Panc1 (cell line): ENCODE measurements at regions not wholly inside any gene's neighbourhood (a gene's known extent, or its start where the extent isn't known, plus 50 kb on each side); places are given as distances from the start of the nearest gene placed in this dataset.

Experiments used
- ATAC-seq: fragments of 200-7000 bp; cut with Tn5 transposase; 2 replicates; pipeline ENCODE4 v1.9.1; 2020; ENCODE audit warnings: mild to moderate bottlenecking, moderate library complexity
- BruUV-seq: library from RNA; stranded (reverse); fragments of 400-500 nt; replicated peaks from 2 replicates; lab custom pipeline; 2021; lab: Mats Ljungman, UMichigan
- CTCF ChIA-PET: fragments of 300-600 bp; sonication (Branson Sonifier 250); formaldehyde crosslinking; loops from one replicate; lab custom pipeline; 2022; ENCODE audit warnings: antibody characterized with exemption; lab: Charles Lee
- POLR2A ChIA-PET: fragments of 300-600 bp; sonication (Branson Sonifier 250); formaldehyde crosslinking; loops from one replicate; lab custom pipeline; 2022; ENCODE audit warnings: antibody characterized with exemption; lab: Charles Lee
- DNase-seq: peaks from one replicate; pipeline ENCODE4 v3.0.0-alpha.2; 2010; ENCODE audit warnings: low read depth, low spot score
- H3K27ac ChIP-seq: 2 replicates; pipeline ENCODE4 v1.5.1; 2011; ENCODE audit warnings: mild to moderate bottlenecking, low read length, inconsistent platforms
- H3K27me3 ChIP-seq: fragments of 200-500 bp; sonication (Bioruptor generic); 2 replicates; pipeline ENCODE4 v1.6.0; 2014; ENCODE audit warnings: low read length, inconsistent platforms; ENCODE audit not compliant: control insufficient read depth, insufficient read depth
- H3K36me3 ChIP-seq: fragments of 200-500 bp; sonication (Bioruptor generic); 2 replicates; pipeline ENCODE4 v1.5.1; 2014; ENCODE audit warnings: inconsistent platforms, mild to moderate bottlenecking, low read length, moderate library complexity; ENCODE audit not compliant: control insufficient read depth, insufficient read depth
- H3K4me1 ChIP-seq: 2 replicates; pipeline ENCODE4 v1.5.1; 2011; ENCODE audit warnings: inconsistent platforms, mild to moderate bottlenecking, low read length, moderate library complexity; ENCODE audit not compliant: control insufficient read depth, insufficient read depth
- H3K4me3 ChIP-seq, 2 experiments: 2 replicates each; pipeline ENCODE4 v1.5.1; 2011 to 2012; ENCODE audit warnings: low read depth in 2 of 2, low read length in 2 of 2, mild to moderate bottlenecking in 2 of 2, inconsistent platforms in 1 of 2, moderate library complexity in 1 of 2
- H3K9me3 ChIP-seq: fragments of 200-500 bp; sonication (Bioruptor generic); 2 replicates; pipeline ENCODE4 v1.5.1; 2014; ENCODE audit warnings: low read depth, mild to moderate bottlenecking, inconsistent platforms, low read length, moderate library complexity; ENCODE audit not compliant: control insufficient read depth, insufficient read depth
- POLR2AphosphoS5 ChIP-seq: IDR thresholded peaks from 2 replicates; pipeline ENCODE4 v1.6.1; 2012; ENCODE audit warnings: mild to moderate bottlenecking, low read depth, low read length, moderate library complexity
- SIN3A ChIP-seq: IDR thresholded peaks from 2 replicates; pipeline ENCODE4 v1.6.1; 2012; ENCODE audit warnings: low read depth, mild to moderate bottlenecking, low read length, moderate library complexity, borderline replicate concordance; ENCODE audit not compliant: insufficient read depth
- TCF7L2 ChIP-seq: IDR thresholded peaks from 2 replicates; pipeline ENCODE4 v1.6.1; 2011; ENCODE audit warnings: mild to moderate bottlenecking, low read depth, low read length, inconsistent platforms
- in situ Hi-C: cut with HindIII; loops from 2 replicates; pipeline ENCODE4 v1.10.0; 2016; ENCODE audit warnings: low sequenced_read_pairs, low pct_unique_long_range_greater_than_20kb
- intact Hi-C: fragments of 100-400 bp; cut with micrococcal nuclease; formaldehyde crosslinking; loops from one replicate; pipeline ENCODE4 v1.10.0; 2022; ENCODE audit not compliant: unreplicated experiment
- TF ChIP-seq, protein P1 (sequence below): fragments of 450-650 bp; IDR thresholded peaks from 2 replicates; pipeline ENCODE4 v1.5.1; 2017; ENCODE audit warnings: mild to moderate bottlenecking
- TF ChIP-seq, protein P2 (sequence below), 2 experiments: IDR thresholded peaks; 2 replicates each; pipeline ENCODE4 v1.6.1; 2011 to 2012; ENCODE audit warnings: low read depth in 2 of 2, control low read depth in 1 of 2, low read length in 1 of 2, mild to moderate bottlenecking in 1 of 2, moderate library complexity in 1 of 2; ENCODE audit not compliant: insufficient read depth in 1 of 2

GRCh38 chr5:168184103-168184502 is 107.3 kb upstream of the WWC1 start:
- no peaks in the 10 kb centered on the region for H3K36me3 ChIP-seq
- POLR2A ChIA-PET: no interaction called here
- CTCF ChIA-PET: no interaction called here
- H3K27ac ChIP-seq: no peak overlapping the region
- no peak overlapping the region for H3K4me3 ChIP-seq
- intact Hi-C loops (no loop called here), in situ Hi-C loops (no loop called here)
- no peaks in the 10 kb centered on the region for H3K4me1 ChIP-seq
- BruUV-seq: no TSS peak
- no peaks in the 10 kb centered on the region for H3K27me3 ChIP-seq
- DNase-seq (no peak), ATAC-seq (no peak)
- TF ChIP-seq, protein P1, sequence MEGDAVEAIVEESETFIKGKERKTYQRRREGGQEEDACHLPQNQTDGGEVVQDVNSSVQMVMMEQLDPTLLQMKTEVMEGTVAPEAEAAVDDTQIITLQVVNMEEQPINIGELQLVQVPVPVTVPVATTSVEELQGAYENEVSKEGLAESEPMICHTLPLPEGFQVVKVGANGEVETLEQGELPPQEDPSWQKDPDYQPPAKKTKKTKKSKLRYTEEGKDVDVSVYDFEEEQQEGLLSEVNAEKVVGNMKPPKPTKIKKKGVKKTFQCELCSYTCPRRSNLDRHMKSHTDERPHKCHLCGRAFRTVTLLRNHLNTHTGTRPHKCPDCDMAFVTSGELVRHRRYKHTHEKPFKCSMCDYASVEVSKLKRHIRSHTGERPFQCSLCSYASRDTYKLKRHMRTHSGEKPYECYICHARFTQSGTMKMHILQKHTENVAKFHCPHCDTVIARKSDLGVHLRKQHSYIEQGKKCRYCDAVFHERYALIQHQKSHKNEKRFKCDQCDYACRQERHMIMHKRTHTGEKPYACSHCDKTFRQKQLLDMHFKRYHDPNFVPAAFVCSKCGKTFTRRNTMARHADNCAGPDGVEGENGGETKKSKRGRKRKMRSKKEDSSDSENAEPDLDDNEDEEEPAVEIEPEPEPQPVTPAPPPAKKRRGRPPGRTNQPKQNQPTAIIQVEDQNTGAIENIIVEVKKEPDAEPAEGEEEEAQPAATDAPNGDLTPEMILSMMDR: no peak
- no peak for TF ChIP-seq POLR2AphosphoS5
- TF ChIP-seq, protein P2, sequence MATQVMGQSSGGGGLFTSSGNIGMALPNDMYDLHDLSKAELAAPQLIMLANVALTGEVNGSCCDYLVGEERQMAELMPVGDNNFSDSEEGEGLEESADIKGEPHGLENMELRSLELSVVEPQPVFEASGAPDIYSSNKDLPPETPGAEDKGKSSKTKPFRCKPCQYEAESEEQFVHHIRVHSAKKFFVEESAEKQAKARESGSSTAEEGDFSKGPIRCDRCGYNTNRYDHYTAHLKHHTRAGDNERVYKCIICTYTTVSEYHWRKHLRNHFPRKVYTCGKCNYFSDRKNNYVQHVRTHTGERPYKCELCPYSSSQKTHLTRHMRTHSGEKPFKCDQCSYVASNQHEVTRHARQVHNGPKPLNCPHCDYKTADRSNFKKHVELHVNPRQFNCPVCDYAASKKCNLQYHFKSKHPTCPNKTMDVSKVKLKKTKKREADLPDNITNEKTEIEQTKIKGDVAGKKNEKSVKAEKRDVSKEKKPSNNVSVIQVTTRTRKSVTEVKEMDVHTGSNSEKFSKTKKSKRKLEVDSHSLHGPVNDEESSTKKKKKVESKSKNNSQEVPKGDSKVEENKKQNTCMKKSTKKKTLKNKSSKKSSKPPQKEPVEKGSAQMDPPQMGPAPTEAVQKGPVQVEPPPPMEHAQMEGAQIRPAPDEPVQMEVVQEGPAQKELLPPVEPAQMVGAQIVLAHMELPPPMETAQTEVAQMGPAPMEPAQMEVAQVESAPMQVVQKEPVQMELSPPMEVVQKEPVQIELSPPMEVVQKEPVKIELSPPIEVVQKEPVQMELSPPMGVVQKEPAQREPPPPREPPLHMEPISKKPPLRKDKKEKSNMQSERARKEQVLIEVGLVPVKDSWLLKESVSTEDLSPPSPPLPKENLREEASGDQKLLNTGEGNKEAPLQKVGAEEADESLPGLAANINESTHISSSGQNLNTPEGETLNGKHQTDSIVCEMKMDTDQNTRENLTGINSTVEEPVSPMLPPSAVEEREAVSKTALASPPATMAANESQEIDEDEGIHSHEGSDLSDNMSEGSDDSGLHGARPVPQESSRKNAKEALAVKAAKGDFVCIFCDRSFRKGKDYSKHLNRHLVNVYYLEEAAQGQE (IDR thresholded peaks at IDR 0.05; ENCODE audit: insufficient read depth in 1 of 2, low read depth in 2 of 2, low read length in 1 of 2): no peak
- no peak for TF ChIP-seq TCF7L2
- no peak for TF ChIP-seq SIN3A
- no peaks in the 10 kb centered on the region for H3K9me3 ChIP-seq

GRCh38 chr5:168186289-168187074 is 105.0 kb upstream of the WWC1 start:
- no peak for TF ChIP-seq TCF7L2
- TF ChIP-seq POLR2AphosphoS5: no peak
- TF ChIP-seq, protein P1: no peak
- TF ChIP-seq, protein P2 (IDR thresholded peaks at IDR 0.05; ENCODE audit: insufficient read depth in 1 of 2, low read depth in 2 of 2, low read length in 1 of 2): no peak
- TF ChIP-seq SIN3A: no peak
- ATAC-seq (no peak), DNase-seq (no peak)
- no peaks in the 10 kb centered on the region for H3K9me3 ChIP-seq
- ChIA-PET CTCF (no interaction called here), POLR2A (no interaction called here)
- in situ Hi-C loops: no loop called here
- H3K27ac ChIP-seq: no peak overlapping the region
- H3K36me3 ChIP-seq: no peaks in the 10 kb centered on the region
- intact Hi-C loops: no loop called here
- BruUV-seq: no TSS peak
- no peaks in the 10 kb centered on the region for H3K4me1 ChIP-seq
- H3K4me3 ChIP-seq: no peak overlapping the region
- H3K27me3 ChIP-seq: no peaks in the 10 kb centered on the region
